Endothelial cell of umbilical vein (primary cell): ENCODE measurements at regions not wholly inside any gene's neighbourhood (a gene's known extent, or its start where the extent isn't known, plus 50 kb on each side); places are given as distances from the start of the nearest gene placed in this dataset.

Experiments used
- CTCF ChIP-seq, 2 donors: IDR thresholded peaks; 1 replicate in 1 of 2; 2 replicates in 1 of 2; pipeline ENCODE4 v1.5.1; 2011; ENCODE audit warnings: low read length in 2 of 2, mild to moderate bottlenecking in 2 of 2, moderate library complexity in 2 of 2, control low read depth in 1 of 2, inconsistent platforms in 1 of 2, low read depth in 1 of 2; ENCODE audit not compliant: insufficient read depth in 1 of 2; ENCODE audit errors: extremely low read depth in 1 of 2
- EZH2 ChIP-seq: IDR thresholded peaks from 2 replicates; pipeline ENCODE4 v1.6.1; 2012; ENCODE audit warnings: borderline replicate concordance, low read depth, mild to moderate bottlenecking, moderate library complexity, low read length, inconsistent platforms; ENCODE audit not compliant: severe bottlenecking
- FOS ChIP-seq: IDR thresholded peaks from 2 replicates; pipeline ENCODE4 v1.6.1; 2011; ENCODE audit warnings: mild to moderate bottlenecking, low read length, moderate library complexity, borderline replicate concordance; ENCODE audit not compliant: insufficient read depth
- GATA2 ChIP-seq: IDR thresholded peaks from 2 replicates; pipeline ENCODE4 v1.7.0; 2011; ENCODE audit warnings: low read depth, mild to moderate bottlenecking, moderate library complexity, mixed read lengths, low read length; ENCODE audit not compliant: insufficient read length, insufficient read depth
- JUN ChIP-seq: IDR thresholded peaks from 2 replicates; pipeline ENCODE4 v1.6.1; 2011; ENCODE audit warnings: borderline replicate concordance, low read depth; ENCODE audit not compliant: insufficient read length, insufficient read depth
- MAX ChIP-seq: IDR thresholded peaks from 2 replicates; pipeline ENCODE4 v1.6.1; 2011; ENCODE audit not compliant: insufficient read depth, insufficient read length
- MYC ChIP-seq: IDR thresholded peaks from one replicate; pipeline ENCODE4 v1.6.1; 2011; ENCODE audit warnings: mild to moderate bottlenecking, low read depth, low read length
- POLR2A ChIP-seq: IDR thresholded peaks from 2 replicates; pipeline ENCODE4 v1.6.1; 2012; ENCODE audit warnings: low read depth, mild to moderate bottlenecking, control low read depth, low read length
- POLR2AphosphoS5 ChIP-seq: IDR thresholded peaks from 2 replicates; pipeline ENCODE4 v1.6.1; 2012; ENCODE audit warnings: low read depth, mild to moderate bottlenecking, control low read depth, low read length, moderate library complexity; ENCODE audit not compliant: insufficient read depth

GRCh38 chr1:228957535-228957934 is 222.3 kb downstream of the RHOU start:
- TF ChIP-seq POLR2A: no peak
- no peak for TF ChIP-seq CTCF (IDR thresholded peaks at IDR 0.05; ENCODE audit: extremely low read depth in 1 of 2, insufficient read depth in 1 of 2, low read depth in 1 of 2, low read length in 2 of 2)
- TF ChIP-seq EZH2: no peak
- no peak for TF ChIP-seq JUN
- no peak for TF ChIP-seq FOS
- no peak for TF ChIP-seq POLR2AphosphoS5
- no peak for TF ChIP-seq MYC
- no peak for TF ChIP-seq MAX
- TF ChIP-seq GATA2: no peak
